ENCODE measurements at regions not wholly inside any gene's neighbourhood (a gene's known extent, or its start where the extent isn't known, plus 50 kb on each side); places are given as distances from the start of the nearest gene placed in this dataset.

- Histone ChIP-seq H3K36me3 (ENCODE audit: control insufficient read depth, insufficient read depth, low read length) (no peaks in the 10 kb centered on the region), H3K27ac (ENCODE audit: insufficient read depth, low read length, poor library complexity, severe bottlenecking) (no peak overlapping the region), H3K9me3 (ENCODE audit: control insufficient read depth, low read length) (no peaks in the 10 kb centered on the region), H3K27me3 (replicated peaks; ENCODE audit: control insufficient read depth, insufficient read depth, low read length, poor library complexity, severe bottlenecking) (no peaks in the 10 kb centered on the region), H3K4me1 (ENCODE audit: control insufficient read depth, insufficient read depth, low read length, poor library complexity, severe bottlenecking) (no peaks in the 10 kb centered on the region), H3K4me3 (ENCODE audit: insufficient read depth, low read depth, low read length, poor library complexity, severe bottlenecking) (no peak overlapping the region)
- no peak for DNase-seq
Observed at GRCh38 chr1:56153276-56153675, 426.1 kb downstream of the PLPP3 start.

- H3K9me3 ChIP-seq (ENCODE audit: control insufficient read depth, low read length), result no peaks in the 10 kb centered on the region
- no peak for DNase-seq
- no peaks in the 10 kb centered on the region for H3K27me3 ChIP-seq (replicated peaks; ENCODE audit: control insufficient read depth, insufficient read depth, low read length, poor library complexity, severe bottlenecking)
- no peaks in the 10 kb centered on the region for H3K4me1 ChIP-seq (ENCODE audit: control insufficient read depth, insufficient read depth, low read length, poor library complexity, severe bottlenecking)
- no peaks in the 10 kb centered on the region for H3K36me3 ChIP-seq (ENCODE audit: control insufficient read depth, insufficient read depth, low read length)
- H3K27ac ChIP-seq (ENCODE audit: insufficient read depth, low read length, poor library complexity, severe bottlenecking), result no peak overlapping the region
- no peak overlapping the region for H3K4me3 ChIP-seq (ENCODE audit: insufficient read depth, low read depth, low read length, poor library complexity, severe bottlenecking)
Observed at GRCh38 chr1:56152635-56153034, 426.7 kb downstream of the PLPP3 start.

GRCh38 chr1:56151402-56151801 is 428.0 kb downstream of the PLPP3 start:
- no peak for DNase-seq
- Histone ChIP-seq H3K4me1 (ENCODE audit: control insufficient read depth, insufficient read depth, low read length, poor library complexity, severe bottlenecking) (no peaks in the 10 kb centered on the region), H3K27ac (ENCODE audit: insufficient read depth, low read length, poor library complexity, severe bottlenecking) (no peak overlapping the region), H3K27me3 (replicated peaks; ENCODE audit: control insufficient read depth, insufficient read depth, low read length, poor library complexity, severe bottlenecking) (no peaks in the 10 kb centered on the region), H3K9me3 (ENCODE audit: control insufficient read depth, low read length) (no peaks in the 10 kb centered on the region), H3K4me3 (ENCODE audit: insufficient read depth, low read depth, low read length, poor library complexity, severe bottlenecking) (no peak overlapping the region), H3K36me3 (ENCODE audit: control insufficient read depth, insufficient read depth, low read length) (no peaks in the 10 kb centered on the region)

GRCh38 chr1:56150441-56151215 is 428.7 kb downstream of the PLPP3 start:
- no peak for DNase-seq
- Histone ChIP-seq H3K27me3 (replicated peaks; ENCODE audit: control insufficient read depth, insufficient read depth, low read length, poor library complexity, severe bottlenecking) (no peaks in the 10 kb centered on the region), H3K4me1 (ENCODE audit: control insufficient read depth, insufficient read depth, low read length, poor library complexity, severe bottlenecking) (no peaks in the 10 kb centered on the region), H3K36me3 (ENCODE audit: control insufficient read depth, insufficient read depth, low read length) (no peaks in the 10 kb centered on the region), H3K4me3 (ENCODE audit: insufficient read depth, low read depth, low read length, poor library complexity, severe bottlenecking) (no peak overlapping the region), H3K9me3 (ENCODE audit: control insufficient read depth, low read length) (no peaks in the 10 kb centered on the region), H3K27ac (ENCODE audit: insufficient read depth, low read length, poor library complexity, severe bottlenecking) (no peak overlapping the region)

GRCh38 chr1:56149761-56150160 is 429.6 kb downstream of the PLPP3 start:
- DNase-seq, result no peak
- no peaks in the 10 kb centered on the region for H3K9me3 ChIP-seq (ENCODE audit: control insufficient read depth, low read length)

GRCh38 chr1:56148326-56149193 is 430.8 kb downstream of the PLPP3 start:
- Histone ChIP-seq H3K36me3 (ENCODE audit: control insufficient read depth, insufficient read depth, low read length) (no peaks in the 10 kb centered on the region), H3K9me3 (ENCODE audit: control insufficient read depth, low read length) (no peaks in the 10 kb centered on the region), H3K27ac (ENCODE audit: insufficient read depth, low read length, poor library complexity, severe bottlenecking) (no peak overlapping the region), H3K4me1 (ENCODE audit: control insufficient read depth, insufficient read depth, low read length, poor library complexity, severe bottlenecking) (no peaks in the 10 kb centered on the region), H3K4me3 (ENCODE audit: insufficient read depth, low read depth, low read length, poor library complexity, severe bottlenecking) (no peak overlapping the region), H3K27me3 (replicated peaks; ENCODE audit: control insufficient read depth, insufficient read depth, low read length, poor library complexity, severe bottlenecking) (no peaks in the 10 kb centered on the region)
- no peak for DNase-seq

More at GRCh38 chr1:56149761-56150160, 429.6 kb downstream of the PLPP3 start:
- Histone ChIP-seq H3K4me3 (ENCODE audit: insufficient read depth, low read depth, low read length, poor library complexity, severe bottlenecking) (no peak overlapping the region), H3K27me3 (replicated peaks; ENCODE audit: control insufficient read depth, insufficient read depth, low read length, poor library complexity, severe bottlenecking) (no peaks in the 10 kb centered on the region), H3K27ac (ENCODE audit: insufficient read depth, low read length, poor library complexity, severe bottlenecking) (no peak overlapping the region), H3K4me1 (ENCODE audit: control insufficient read depth, insufficient read depth, low read length, poor library complexity, severe bottlenecking) (no peaks in the 10 kb centered on the region), H3K36me3 (ENCODE audit: control insufficient read depth, insufficient read depth, low read length) (no peaks in the 10 kb centered on the region)

GRCh38 chr1:56147459-56147858 is 431.9 kb downstream of the PLPP3 start:
- H3K9me3 ChIP-seq (ENCODE audit: control insufficient read depth, low read length), result no peaks in the 10 kb centered on the region
- H3K36me3 ChIP-seq (ENCODE audit: control insufficient read depth, insufficient read depth, low read length), result no peaks in the 10 kb centered on the region
- H3K27me3 ChIP-seq (replicated peaks; ENCODE audit: control insufficient read depth, insufficient read depth, low read length, poor library complexity, severe bottlenecking), result no peaks in the 10 kb centered on the region
- H3K4me3 ChIP-seq (ENCODE audit: insufficient read depth, low read depth, low read length, poor library complexity, severe bottlenecking), result no peak overlapping the region
- no peak for DNase-seq
- H3K4me1 ChIP-seq (ENCODE audit: control insufficient read depth, insufficient read depth, low read length, poor library complexity, severe bottlenecking), result no peaks in the 10 kb centered on the region
- H3K27ac ChIP-seq (ENCODE audit: insufficient read depth, low read length, poor library complexity, severe bottlenecking), result no peak overlapping the region

GRCh38 chr1:56147034-56147433 is 432.3 kb downstream of the PLPP3 start:
- Histone ChIP-seq H3K27me3 (replicated peaks; ENCODE audit: control insufficient read depth, insufficient read depth, low read length, poor library complexity, severe bottlenecking) (no peaks in the 10 kb centered on the region), H3K4me1 (ENCODE audit: control insufficient read depth, insufficient read depth, low read length, poor library complexity, severe bottlenecking) (no peaks in the 10 kb centered on the region), H3K27ac (ENCODE audit: insufficient read depth, low read length, poor library complexity, severe bottlenecking) (no peak overlapping the region), H3K9me3 (ENCODE audit: control insufficient read depth, low read length) (no peaks in the 10 kb centered on the region), H3K4me3 (ENCODE audit: insufficient read depth, low read depth, low read length, poor library complexity, severe bottlenecking) (no peak overlapping the region), H3K36me3 (ENCODE audit: control insufficient read depth, insufficient read depth, low read length) (no peaks in the 10 kb centered on the region)
- no peak for DNase-seq

GRCh38 chr1:56146449-56146848 is 432.9 kb downstream of the PLPP3 start:
- H3K36me3 ChIP-seq (ENCODE audit: control insufficient read depth, insufficient read depth, low read length), result no peaks in the 10 kb centered on the region
- H3K4me1 ChIP-seq (ENCODE audit: control insufficient read depth, insufficient read depth, low read length, poor library complexity, severe bottlenecking), result no peaks in the 10 kb centered on the region
- no peak for DNase-seq
- H3K27me3 ChIP-seq (replicated peaks; ENCODE audit: control insufficient read depth, insufficient read depth, low read length, poor library complexity, severe bottlenecking), result no peaks in the 10 kb centered on the region
- no peak overlapping the region for H3K4me3 ChIP-seq (ENCODE audit: insufficient read depth, low read depth, low read length, poor library complexity, severe bottlenecking)
- no peaks in the 10 kb centered on the region for H3K9me3 ChIP-seq (ENCODE audit: control insufficient read depth, low read length)
- no peak overlapping the region for H3K27ac ChIP-seq (ENCODE audit: insufficient read depth, low read length, poor library complexity, severe bottlenecking)

- no peaks in the 10 kb centered on the region for H3K4me1 ChIP-seq (ENCODE audit: control insufficient read depth, insufficient read depth, low read length, poor library complexity, severe bottlenecking)
- H3K36me3 ChIP-seq (ENCODE audit: control insufficient read depth, insufficient read depth, low read length), result no peaks in the 10 kb centered on the region
- no peak overlapping the region for H3K27ac ChIP-seq (ENCODE audit: insufficient read depth, low read length, poor library complexity, severe bottlenecking)
- H3K4me3 ChIP-seq (ENCODE audit: insufficient read depth, low read depth, low read length, poor library complexity, severe bottlenecking), result no peak overlapping the region
- H3K9me3 ChIP-seq (ENCODE audit: control insufficient read depth, low read length), result no peaks in the 10 kb centered on the region
- no peak for DNase-seq
- no peaks in the 10 kb centered on the region for H3K27me3 ChIP-seq (replicated peaks; ENCODE audit: control insufficient read depth, insufficient read depth, low read length, poor library complexity, severe bottlenecking)
Observed at GRCh38 chr1:56145581-56145980, 433.8 kb downstream of the PLPP3 start.
